SK-N-SH (cell line): ENCODE measurements at regions not wholly inside any gene's neighbourhood (a gene's known extent, or its start where the extent isn't known, plus 50 kb on each side); places are given as distances from the start of the nearest gene placed in this dataset.

Source experiments
- CTCF ChIP-seq: fragments of 200-600 bp; sonication (generic); IDR thresholded peaks from 2 replicates; pipeline ENCODE4 v1.6.1; 2017; ENCODE audit warnings: antibody characterized with exemption, mild to moderate bottlenecking, moderate library complexity
- EP300 ChIP-seq, 2 experiments: IDR thresholded peaks; 2 replicates each; pipeline versions ENCODE4 v1.4.0 to v1.6.1; 2012; ENCODE audit warnings: borderline replicate concordance in 1 of 2, low read depth in 1 of 2, low read length in 1 of 2
- MXI1 ChIP-seq: IDR thresholded peaks from 2 replicates; pipeline ENCODE4 v1.6.1; 2012; ENCODE audit warnings: mild to moderate bottlenecking, low read depth, low read length, improper control_type of control experiment
- POLR2AphosphoS5 ChIP-seq: IDR thresholded peaks from 2 replicates; pipeline ENCODE4 v1.6.1; 2012; ENCODE audit warnings: low read depth, low read length
- REST ChIP-seq: IDR thresholded peaks from 2 replicates; pipeline ENCODE4 v1.6.1; 2012; ENCODE audit warnings: mild to moderate bottlenecking, low read depth, low read length, moderate library complexity
- RFX5 ChIP-seq: IDR thresholded peaks from 2 replicates; pipeline ENCODE4 v1.6.1; 2012; ENCODE audit warnings: mild to moderate bottlenecking, improper control_type of control experiment, low read length
- RXRA ChIP-seq: IDR thresholded peaks from 2 replicates; pipeline ENCODE4 v1.4.0; 2012; ENCODE audit warnings: low read depth, mild to moderate bottlenecking, borderline replicate concordance
- USF1 ChIP-seq: IDR thresholded peaks from 2 replicates; pipeline ENCODE4 v1.4.0; 2012; ENCODE audit warnings: low read depth, borderline replicate concordance
- YY1 ChIP-seq: IDR thresholded peaks from 2 replicates; pipeline ENCODE4 v1.4.0; 2012; ENCODE audit warnings: low read depth, mild to moderate bottlenecking

GRCh38 chr1:18568489-18568888 is 62.2 kb upstream of the PAX7 start:
- TF ChIP-seq YY1 (no peak), RXRA (no peak), EP300 (IDR thresholded peaks at IDR 0.05; ENCODE audit: borderline replicate concordance in 1 of 2, low read depth in 1 of 2, low read length in 1 of 2) (no peak), REST (no peak), CTCF (no peak), POLR2AphosphoS5 (no peak), MXI1 (no peak), RFX5 (no peak), USF1 (no peak)
